ENCODE measurements at regions not wholly inside any gene's neighbourhood (a gene's known extent, or its start where the extent isn't known, plus 50 kb on each side); places are given as distances from the start of the nearest gene placed in this dataset.

GRCh38 chr5:50299896-50300295, 141.2 kb downstream of the EMB start:
- Mint-ChIP-seq H3K4me1 (no peaks in the 10 kb centered on the region), H3K27ac (no peak overlapping the region), H3K4me3 (no peak overlapping the region), H3K36me3 (ENCODE audit: low read depth) (peaks cover 13% of the 10 kb centered on the region), H3K27me3 (ENCODE audit: insufficient read depth, low read depth, poor library complexity) (no peaks in the 10 kb centered on the region), H3K9me3 (peaks cover 83% of the 10 kb centered on the region)
- peaks cover 7% of the 10 kb centered on the region; the same call in 1 of the 2 replicates for H3K36me3 ChIP-seq (ENCODE audit: insufficient read depth)
- no peaks in the 10 kb centered on the region for H3F3A ChIP-seq (replicated peaks; ENCODE audit: low read depth)
- H3K27ac ChIP-seq (ENCODE audit: low read depth), result no peak overlapping the region
- no peak overlapping the region for H3K4me3 ChIP-seq
- H3K4me2 ChIP-seq, result no peak overlapping the region
- no peaks in the 10 kb centered on the region for H3K79me2 ChIP-seq (replicated peaks; ENCODE audit: insufficient read depth)
- no peaks in the 10 kb centered on the region for H3K4me1 ChIP-seq (ENCODE audit: insufficient read depth)
- no peaks in the 10 kb centered on the region for H4K20me1 ChIP-seq (replicated peaks; ENCODE audit: insufficient read depth)
- no peaks in the 10 kb centered on the region for H3K27me3 ChIP-seq (ENCODE audit: insufficient read depth)
- H3K9me2 ChIP-seq (ENCODE audit: insufficient read depth), result no peaks in the 10 kb centered on the region
- no peak overlapping the region for H2AFZ ChIP-seq
- DNase-seq (ENCODE audit: low spot score), result no peak
- TF ChIP-seq EZH2phosphoT487 (IDR thresholded peaks at IDR 0.05; ENCODE audit: unreplicated experiment), result no peak
- TF ChIP-seq ZNF331 (CRISPR knock-in tag; IDR thresholded peaks at IDR 0.05; ENCODE audit: low read depth), result no peak
- TF ChIP-seq ETS1 (IDR thresholded peaks at IDR 0.05), result no peak
- no peak for TF ChIP-seq JUNB (IDR thresholded peaks at IDR 0.05; ENCODE audit: unreplicated experiment)
- no peak for TF ChIP-seq ZNF462 (CRISPR knock-in tag; IDR thresholded peaks at IDR 0.05)
- no peak for TF ChIP-seq REST (IDR thresholded peaks at IDR 0.05; ENCODE audit: unreplicated experiment)
- TF ChIP-seq CREB1 (CRISPR knock-in tag; IDR thresholded peaks at IDR 0.05; ENCODE audit: low read depth), result no peak
- no peak for TF ChIP-seq EZH2 (IDR thresholded peaks at IDR 0.05; ENCODE audit: low read depth, unreplicated experiment)
- no peak for TF ChIP-seq STAT1 (IDR thresholded peaks at IDR 0.05; ENCODE audit: unreplicated experiment)
- TF ChIP-seq NANOG (IDR thresholded peaks at IDR 0.05; ENCODE audit: borderline replicate concordance), result no peak
- TF ChIP-seq POLR2AphosphoS5 (IDR thresholded peaks at IDR 0.05; ENCODE audit: low read depth), result no peak
- no peak for ATAC-seq

All from GM23338 (cell line).